B cell (primary cell): ENCODE measurements at regions not wholly inside any gene's neighbourhood (a gene's known extent, or its start where the extent isn't known, plus 50 kb on each side); places are given as distances from the start of the nearest gene placed in this dataset.

Source experiments
- ATAC-seq: fragments of 200-7000 bp; cut with Tn5 transposase; one replicate; pipeline ENCODE4 v1.10.0; 2021; ENCODE audit warnings: low read depth, mild to moderate bottlenecking, moderate number of reproducible peaks, moderate library complexity
- CTCF ChIA-PET: fragments of 350-600 bp; sonication (Branson Sonifier 250); formaldehyde crosslinking; loops from one replicate; lab custom pipeline; 2021; ENCODE audit warnings: antibody characterized with exemption, inconsistent platforms; lab: Charles Lee
- POLR2A ChIA-PET: fragments of 350-600 bp; sonication (Branson Sonifier 250); formaldehyde crosslinking; loops from one replicate; lab custom pipeline; 2021; ENCODE audit warnings: antibody characterized with exemption; lab: Charles Lee
- DNase-seq: peaks from one replicate; pipeline ENCODE4 v3.0.0; 2013
- H2AFZ ChIP-seq: 2 replicates; pipeline ENCODE4 v1.6.1; 2012; ENCODE audit warnings: mild to moderate bottlenecking, low read depth, low read length; ENCODE audit not compliant: insufficient read depth, poor library complexity, severe bottlenecking
- H3K27ac ChIP-seq, 2 donors: 1 replicate in 1 of 2; 2 replicates in 1 of 2; pipeline ENCODE4 v1.5.1; 2012 to 2013; ENCODE audit warnings: low read length in 2 of 2, mild to moderate bottlenecking in 2 of 2, moderate library complexity in 1 of 2
- H3K27me3 ChIP-seq, 4 experiments: fragments of 200-600 bp in 1 of 4; sonication (generic) in 1 of 4; replicated peaks in 1 of 4; 1 replicate in 2 of 4; 2 replicates in 2 of 4; pipeline versions ENCODE4 v1.6.1 to v1.7.0; 2013 to 2016; ENCODE audit warnings: low read length in 3 of 4, mild to moderate bottlenecking in 2 of 4, mixed read lengths in 1 of 4, moderate library complexity in 1 of 4; ENCODE audit not compliant: insufficient read depth in 4 of 4, control insufficient read depth in 3 of 4; ENCODE audit errors: control extremely low read depth in 1 of 4
- H3K36me3 ChIP-seq, 2 experiments: replicated peaks in 1 of 2; 1 replicate in 1 of 2; 2 replicates in 1 of 2; pipeline versions ENCODE4 v1.6.1 to v1.7.1; 2013; ENCODE audit warnings: low read length in 1 of 2; ENCODE audit not compliant: insufficient read depth in 2 of 2, control insufficient read depth in 1 of 2; ENCODE audit errors: control extremely low read depth in 1 of 2, extremely low read depth in 1 of 2
- H3K4me1 ChIP-seq, 2 donors: fragments of 200-600 bp in 1 of 2; sonication (generic) in 1 of 2; 1 replicate in 1 of 2; 2 replicates in 1 of 2; pipeline versions ENCODE4 v1.5.1 to v1.6.1; 2013 to 2017; ENCODE audit warnings: low read length in 2 of 2; ENCODE audit not compliant: control insufficient read depth in 2 of 2, insufficient read depth in 2 of 2
- H3K4me2 ChIP-seq: replicated peaks from 2 replicates; pipeline ENCODE3; 2012; ENCODE audit warnings: mild to moderate bottlenecking, low read depth, low read length; ENCODE audit not compliant: poor library complexity, severe bottlenecking
- H3K4me3 ChIP-seq, 5 experiments: fragments of 200-600 bp in 1 of 5; sonication (generic) in 1 of 5; 1 replicate in 3 of 5; 2 replicates in 2 of 5; pipeline versions ENCODE4 v1.5.1 to v1.7.0; 2011 to 2016; ENCODE audit warnings: low read length in 4 of 5, mild to moderate bottlenecking in 4 of 5, low read depth in 2 of 5, control low read depth in 1 of 5, moderate library complexity in 1 of 5; ENCODE audit not compliant: insufficient read depth in 1 of 5; ENCODE audit errors: control extremely low read depth in 1 of 5, extremely low read depth in 1 of 5
- H3K79me2 ChIP-seq: fragments of 200-600 bp; sonication (generic); one replicate; pipeline ENCODE4 v1.6.0; 2016; ENCODE audit warnings: low read length; ENCODE audit not compliant: control insufficient read depth, insufficient read depth
- H3K9ac ChIP-seq: fragments of 200-600 bp; sonication (generic); 2 replicates; pipeline ENCODE4 v1.6.1; 2017; ENCODE audit warnings: mild to moderate bottlenecking, low read length, moderate library complexity
- H3K9me3 ChIP-seq, 3 donors: one replicate each; pipeline versions ENCODE4 v1.6.1 to v1.7.1; 2013; ENCODE audit warnings: low read length in 2 of 3; ENCODE audit not compliant: control insufficient read depth in 2 of 3, insufficient read depth in 1 of 3; ENCODE audit errors: control extremely low read depth in 1 of 3
- H4K20me1 ChIP-seq: 2 replicates; pipeline ENCODE4 v1.6.0; 2012; ENCODE audit warnings: mild to moderate bottlenecking, low read length; ENCODE audit not compliant: insufficient read depth, control insufficient read depth, poor library complexity, severe bottlenecking
- H3K27ac Mint-ChIP-seq: one replicate; pipeline ENCODE4 v1.8.0; 2021; ENCODE audit warnings: mixed read lengths
- H3K27me3 Mint-ChIP-seq: one replicate; pipeline ENCODE4 v1.8.0; 2021; ENCODE audit warnings: mixed read lengths
- H3K4me1 Mint-ChIP-seq: one replicate; pipeline ENCODE4 v1.8.0; 2021; ENCODE audit warnings: mixed read lengths
- H3K4me3 Mint-ChIP-seq: one replicate; pipeline ENCODE4 v1.8.0; 2021; ENCODE audit warnings: mixed read lengths
- H3K9me3 Mint-ChIP-seq: one replicate; pipeline ENCODE4 v1.8.0; 2022; ENCODE audit warnings: mixed read lengths; ENCODE audit not compliant: insufficient read depth
- CTCF ChIP-seq: fragments of 200-600 bp; IDR thresholded peaks from one replicate; pipeline ENCODE4 v1.8.0; 2022; ENCODE audit warnings: antibody characterized with exemption, mild to moderate bottlenecking
- EZH2 ChIP-seq: IDR thresholded peaks from 2 replicates; pipeline ENCODE4 v1.6.1; 2012; ENCODE audit warnings: borderline replicate concordance, low read depth, mild to moderate bottlenecking, moderate library complexity, low read length; ENCODE audit not compliant: insufficient read depth, poor library complexity, severe bottlenecking
- WGBS: methylation state at CpG from one replicate; pipeline ENCODE4 v1.1.5; 2013; ENCODE audit warnings: missing lambda C conversion rate; ENCODE audit not compliant: insufficient coverage; 5-methylcytosine and 5-hydroxymethylcytosine counted together
- intact Hi-C: fragments of 100-400 bp; cut with micrococcal nuclease; formaldehyde crosslinking; loops from one replicate; pipeline ENCODE4 v1.10.0; 2022

GRCh38 chr4:180120068-180120467 is 2123.1 kb upstream of the TENM3 start:
- H3K27me3 ChIP-seq, result no peaks in the 10 kb centered on the region

More at GRCh38 chr4:180120068-180120467, 2123.1 kb upstream of the TENM3 start:
- ChIA-PET POLR2A (no interaction called here), CTCF (no interaction called here)
- Histone ChIP-seq H3K4me1 (no peaks in the 10 kb centered on the region), H2AFZ (no peak overlapping the region), H4K20me1 (no peaks in the 10 kb centered on the region), H3K4me2 (no peak overlapping the region), H3K36me3 (no peaks in the 10 kb centered on the region), H3K9me3 (no peaks in the 10 kb centered on the region), H3K4me3 (no peak overlapping the region), H3K79me2 (no peaks in the 10 kb centered on the region), H3K9ac (no peak overlapping the region), H3K27ac (no peak overlapping the region)
- 85% methylated on average over 2 of the region's 3 CpGs for WGBS
- ATAC-seq (no peak), DNase-seq (no peak)
- intact Hi-C loops, result no loop called here
- Mint-ChIP-seq H3K4me3 (no peak overlapping the region), H3K27me3 (no peaks in the 10 kb centered on the region), H3K4me1 (no peaks in the 10 kb centered on the region), H3K9me3 (no peaks in the 10 kb centered on the region), H3K27ac (no peak overlapping the region)
- TF ChIP-seq CTCF (no peak), EZH2 (no peak)
